ENCODE measurements at regions not wholly inside any gene's neighbourhood (a gene's known extent, or its start where the extent isn't known, plus 50 kb on each side); places are given as distances from the start of the nearest gene placed in this dataset.

DNA sequence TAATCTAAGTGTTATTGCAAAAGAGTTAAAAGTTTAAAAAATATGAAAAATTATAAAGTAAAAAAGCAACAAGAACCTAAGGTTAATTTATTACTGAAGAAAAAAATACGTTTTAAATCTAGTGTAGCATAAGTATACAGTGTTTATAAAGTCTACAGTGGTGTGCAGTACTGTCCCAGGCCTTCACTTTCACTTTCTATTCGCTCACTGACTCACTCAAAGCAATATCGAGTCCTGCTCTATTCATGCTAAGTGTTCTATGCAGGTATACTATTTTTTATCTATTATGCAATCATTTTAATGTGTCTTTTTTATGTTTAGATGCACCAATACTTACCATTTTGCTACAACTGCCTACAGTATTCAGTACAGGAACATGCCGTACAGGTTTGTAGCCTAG is 113.0 kb downstream of the MANEA start:
- no peak for ATAC-seq
- TF ChIP-seq, protein P1, sequence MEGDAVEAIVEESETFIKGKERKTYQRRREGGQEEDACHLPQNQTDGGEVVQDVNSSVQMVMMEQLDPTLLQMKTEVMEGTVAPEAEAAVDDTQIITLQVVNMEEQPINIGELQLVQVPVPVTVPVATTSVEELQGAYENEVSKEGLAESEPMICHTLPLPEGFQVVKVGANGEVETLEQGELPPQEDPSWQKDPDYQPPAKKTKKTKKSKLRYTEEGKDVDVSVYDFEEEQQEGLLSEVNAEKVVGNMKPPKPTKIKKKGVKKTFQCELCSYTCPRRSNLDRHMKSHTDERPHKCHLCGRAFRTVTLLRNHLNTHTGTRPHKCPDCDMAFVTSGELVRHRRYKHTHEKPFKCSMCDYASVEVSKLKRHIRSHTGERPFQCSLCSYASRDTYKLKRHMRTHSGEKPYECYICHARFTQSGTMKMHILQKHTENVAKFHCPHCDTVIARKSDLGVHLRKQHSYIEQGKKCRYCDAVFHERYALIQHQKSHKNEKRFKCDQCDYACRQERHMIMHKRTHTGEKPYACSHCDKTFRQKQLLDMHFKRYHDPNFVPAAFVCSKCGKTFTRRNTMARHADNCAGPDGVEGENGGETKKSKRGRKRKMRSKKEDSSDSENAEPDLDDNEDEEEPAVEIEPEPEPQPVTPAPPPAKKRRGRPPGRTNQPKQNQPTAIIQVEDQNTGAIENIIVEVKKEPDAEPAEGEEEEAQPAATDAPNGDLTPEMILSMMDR (IDR thresholded peaks at IDR 0.05): no peak
- no peak for TF ChIP-seq POLR2A (IDR thresholded peaks at IDR 0.05)

DNA sequence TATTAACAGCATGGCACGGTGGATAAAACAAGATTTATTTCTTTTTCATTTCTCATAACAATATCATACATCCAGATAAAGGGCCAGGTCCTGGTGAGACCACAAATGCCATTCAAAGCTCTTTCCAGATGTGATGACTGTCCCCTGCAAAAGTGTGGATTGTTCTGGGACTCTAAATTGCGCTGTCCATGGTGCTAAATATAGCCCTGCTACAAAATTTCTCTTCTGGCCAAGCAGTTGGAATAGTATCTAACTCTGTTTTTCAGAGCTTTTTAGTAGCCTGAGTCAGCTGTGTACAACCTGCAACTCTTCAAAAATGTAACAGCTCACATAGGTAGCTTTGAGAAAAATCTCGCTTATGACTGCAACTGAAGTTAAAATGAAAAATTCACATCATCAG is 115.8 kb downstream of the MANEA start:
- peaks cover 3% of the 10 kb centered on the region for H3K4me1 ChIP-seq
- H3K27me3 ChIP-seq: no peaks in the 10 kb centered on the region
- no peak overlapping the region for H3K27ac ChIP-seq
- ATAC-seq (no peak), DNase-seq (no peak)
- 70% methylated on average over 3 of the region's 3 CpGs for WGBS, 2 donors
- H3K36me3 ChIP-seq (replicated peaks in 1 of 2; ENCODE audit: insufficient read depth in 1 of 2, low read depth in 2 of 2): no peaks in the 10 kb centered on the region
- no peaks in the 10 kb centered on the region for H3K9me3 ChIP-seq
- H3K4me3 ChIP-seq: no peak overlapping the region
- intact Hi-C loops (cut with DNase I): no loop called here
- TF ChIP-seq, protein P1 (IDR thresholded peaks at IDR 0.05): no peak
- no peak for TF ChIP-seq POLR2A (IDR thresholded peaks at IDR 0.05)

More for the DNA sequence above, 113.0 kb downstream of the MANEA start:
- Histone ChIP-seq H3K9me3 (no peaks in the 10 kb centered on the region), H3K27ac (no peak overlapping the region), H3K27me3 (no peaks in the 10 kb centered on the region), H3K4me1 (peaks cover 17% of the 10 kb centered on the region), H3K4me3 (no peak overlapping the region), H3K36me3 (replicated peaks in 1 of 2; ENCODE audit: insufficient read depth in 1 of 2, low read depth in 2 of 2) (no peaks in the 10 kb centered on the region)
- DNase-seq: no peak
- 82 to 85% methylated on average over 4 of the region's 4 CpGs for WGBS, 2 donors
- intact Hi-C loops (cut with DNase I): no loop called here

DNA sequence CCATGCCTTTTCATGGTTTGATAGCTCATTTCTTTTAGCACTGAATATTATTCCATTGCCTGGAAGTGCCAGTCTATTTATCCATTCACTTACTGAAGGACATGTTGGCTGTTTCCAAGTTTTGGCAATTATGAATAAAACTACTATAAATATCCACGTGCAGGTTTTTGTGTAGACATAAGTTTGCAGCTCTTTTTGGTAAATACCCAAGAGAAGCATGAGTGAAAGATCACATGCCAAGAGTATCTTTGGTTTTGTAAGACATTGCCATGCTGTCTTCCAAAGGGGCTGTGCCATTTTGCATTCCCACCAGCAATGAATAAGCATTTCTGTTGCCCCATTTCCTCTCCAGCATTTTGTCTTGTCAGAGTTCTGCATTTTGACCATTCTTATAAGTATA is 120.9 kb downstream of the MANEA start:
- WGBS, 2 donors: 0% methylated on average over 1 of the region's 1 CpG
- Histone ChIP-seq H3K4me1 (no peaks in the 10 kb centered on the region), H3K27ac (no peak overlapping the region), H3K36me3 (replicated peaks in 1 of 2; ENCODE audit: insufficient read depth in 1 of 2, low read depth in 2 of 2) (no peaks in the 10 kb centered on the region), H3K4me3 (no peak overlapping the region), H3K27me3 (no peaks in the 10 kb centered on the region), H3K9me3 (no peaks in the 10 kb centered on the region)
- intact Hi-C loops (cut with DNase I): no loop called here
- TF ChIP-seq, protein P1 (IDR thresholded peaks at IDR 0.05): no peak
- TF ChIP-seq POLR2A (IDR thresholded peaks at IDR 0.05): no peak
- ATAC-seq (no peak), DNase-seq (no peak)

DNA sequence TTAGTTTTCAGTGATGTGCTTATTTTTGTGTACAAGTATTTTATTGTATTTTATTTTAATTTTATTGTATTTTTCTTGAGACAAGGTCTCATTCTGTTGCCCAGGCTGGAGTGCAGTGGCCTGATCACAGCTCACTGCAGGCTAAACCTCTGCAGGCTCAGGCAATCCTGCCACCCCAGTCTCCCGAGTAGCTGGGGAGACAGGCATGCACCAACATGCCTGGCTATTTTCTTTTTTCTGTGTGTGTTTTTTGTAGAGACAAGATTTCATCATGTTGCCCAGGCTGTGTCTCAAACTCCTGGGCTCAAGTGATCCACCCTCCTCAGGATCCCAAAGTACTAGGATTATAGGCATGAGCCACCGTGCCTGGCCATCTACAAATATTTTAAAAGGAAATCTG is 146.3 kb downstream of the MANEA start:
- no peaks in the 10 kb centered on the region for H3K27me3 ChIP-seq
- intact Hi-C loops (cut with DNase I): no loop called here
- ATAC-seq (no peak), DNase-seq (no peak)
- H3K36me3 ChIP-seq (replicated peaks in 1 of 2; ENCODE audit: insufficient read depth in 1 of 2, low read depth in 2 of 2): no peaks in the 10 kb centered on the region
- 53 to 61% methylated on average over 2 of the region's 2 CpGs for WGBS, 2 donors
- H3K27ac ChIP-seq: no peak overlapping the region
- no peaks in the 10 kb centered on the region for H3K4me1 ChIP-seq
- H3K4me3 ChIP-seq: no peak overlapping the region
- TF ChIP-seq POLR2A (IDR thresholded peaks at IDR 0.05): no peak
- TF ChIP-seq, protein P1 (IDR thresholded peaks at IDR 0.05): no peak
- H3K9me3 ChIP-seq: no peaks in the 10 kb centered on the region

DNA sequence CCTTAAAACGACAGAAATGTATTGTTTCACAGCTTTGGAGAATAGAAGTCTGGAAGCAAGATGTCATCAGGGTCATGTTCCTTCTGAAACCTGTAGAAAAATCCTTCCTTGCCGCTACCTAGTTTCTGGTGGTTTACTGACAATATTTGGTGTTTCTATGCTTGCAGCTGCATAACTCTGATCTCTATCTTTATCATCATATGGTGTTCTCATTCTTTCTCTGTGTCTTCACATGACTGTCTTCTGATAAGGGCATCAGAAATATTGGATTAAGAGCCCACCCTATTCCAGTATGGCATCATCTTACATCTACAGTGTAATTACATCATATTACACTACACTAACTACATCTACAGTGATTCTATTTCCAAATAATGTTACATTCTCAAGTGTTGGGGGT is 148.0 kb downstream of the MANEA start:
- no peaks in the 10 kb centered on the region for H3K4me1 ChIP-seq

More for the DNA sequence above, 148.0 kb downstream of the MANEA start:
- no peaks in the 10 kb centered on the region for H3K27me3 ChIP-seq
- TF ChIP-seq, protein P1 (IDR thresholded peaks at IDR 0.05): no peak
- TF ChIP-seq POLR2A (IDR thresholded peaks at IDR 0.05): no peak
- no peak overlapping the region for H3K4me3 ChIP-seq
- no peaks in the 10 kb centered on the region for H3K36me3 ChIP-seq (replicated peaks in 1 of 2; ENCODE audit: insufficient read depth in 1 of 2, low read depth in 2 of 2)
- 56% methylated on average over 2 of the region's 2 CpGs for WGBS, 2 donors
- DNase-seq (no peak), ATAC-seq (no peak)
- intact Hi-C loops (cut with DNase I): no loop called here
- no peak overlapping the region for H3K27ac ChIP-seq
- H3K9me3 ChIP-seq: no peaks in the 10 kb centered on the region

Measured in body of pancreas (tissue), 4 donors.